ENCODE measurements at regions not wholly inside any gene's neighbourhood (a gene's known extent, or its start where the extent isn't known, plus 50 kb on each side); places are given as distances from the start of the nearest gene placed in this dataset.

DNA sequence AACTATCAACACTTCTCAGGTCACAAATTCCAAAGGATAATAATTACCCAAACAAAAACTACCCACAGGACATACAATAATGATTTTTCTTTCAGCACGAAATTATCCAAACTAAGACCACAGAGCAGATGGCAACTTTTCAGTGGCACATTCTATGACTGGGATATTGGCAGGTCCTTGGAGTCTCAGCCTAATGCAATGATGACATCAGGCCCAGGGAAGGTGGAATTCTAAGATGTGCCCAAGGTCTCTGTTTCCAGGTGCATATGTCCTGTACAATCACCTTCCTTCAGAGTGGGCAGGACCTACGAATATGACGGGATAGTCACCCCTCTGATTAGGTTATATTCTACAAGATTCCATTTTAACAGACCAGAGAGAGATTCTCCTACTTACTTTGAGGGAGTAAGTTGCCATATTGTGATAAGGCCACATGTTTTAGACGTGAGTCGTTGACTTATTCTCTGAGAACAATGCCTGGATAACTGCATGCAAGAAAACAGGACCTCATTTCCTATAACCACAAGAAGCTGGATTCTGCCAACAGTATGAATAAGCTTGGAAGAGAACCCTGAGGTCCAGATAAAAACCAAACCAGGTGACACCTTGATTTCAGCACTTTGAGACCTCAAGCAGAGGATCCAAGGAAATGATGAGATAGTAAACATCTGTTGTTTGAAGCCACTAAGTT is 69.9 kb downstream of the ZC3H11B start:
- Histone ChIP-seq H3K36me3 (ENCODE audit: control insufficient read depth, insufficient read depth, low read length) (no peaks in the 10 kb centered on the region), H3K27ac (ENCODE audit: low read depth, low read length, severe bottlenecking) (no peak overlapping the region), H3K4me1 (ENCODE audit: control insufficient read depth, insufficient read depth, low read length, poor library complexity, severe bottlenecking) (peaks cover 7% of the 10 kb centered on the region), H3K9me3 (ENCODE audit: control insufficient read depth, low read length) (no peaks in the 10 kb centered on the region), H3K4me3 (ENCODE audit: extremely low read depth, insufficient read depth, low read length, poor library complexity, severe bottlenecking) (no peak overlapping the region)
- 83 to 88% methylated on average over 1 to 3 of the region's 5 CpGs for WGBS, 2 experiments (ENCODE audit: insufficient coverage in 2 of 2)

DNA sequence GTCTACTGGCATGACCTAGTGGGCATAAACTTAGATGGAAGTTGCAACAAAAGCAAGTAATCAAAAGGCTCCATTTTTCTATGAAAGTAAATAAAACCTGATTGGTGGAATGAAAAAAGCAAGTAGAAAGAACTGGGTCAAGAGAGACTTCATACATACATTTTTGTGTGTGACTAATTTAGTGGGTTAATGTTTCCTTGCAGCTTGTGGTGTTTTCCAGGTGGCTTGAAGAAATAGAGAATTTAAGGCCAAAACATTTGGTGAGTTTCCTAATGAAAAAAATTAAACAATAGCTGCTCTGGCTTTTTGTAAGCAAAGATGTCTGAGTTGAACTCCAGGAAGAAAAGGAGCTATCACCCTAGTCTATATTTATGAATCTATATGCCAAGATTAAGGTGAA is 71.0 kb downstream of the ZC3H11B start:
- Histone ChIP-seq H3K27ac (ENCODE audit: low read depth, low read length, severe bottlenecking) (no peak overlapping the region), H3K36me3 (ENCODE audit: control insufficient read depth, insufficient read depth, low read length) (no peaks in the 10 kb centered on the region), H3K4me3 (ENCODE audit: extremely low read depth, insufficient read depth, low read length, poor library complexity, severe bottlenecking) (no peak overlapping the region), H3K9me3 (ENCODE audit: control insufficient read depth, low read length) (no peaks in the 10 kb centered on the region), H3K4me1 (ENCODE audit: control insufficient read depth, insufficient read depth, low read length, poor library complexity, severe bottlenecking) (peaks cover 17% of the 10 kb centered on the region)

DNA sequence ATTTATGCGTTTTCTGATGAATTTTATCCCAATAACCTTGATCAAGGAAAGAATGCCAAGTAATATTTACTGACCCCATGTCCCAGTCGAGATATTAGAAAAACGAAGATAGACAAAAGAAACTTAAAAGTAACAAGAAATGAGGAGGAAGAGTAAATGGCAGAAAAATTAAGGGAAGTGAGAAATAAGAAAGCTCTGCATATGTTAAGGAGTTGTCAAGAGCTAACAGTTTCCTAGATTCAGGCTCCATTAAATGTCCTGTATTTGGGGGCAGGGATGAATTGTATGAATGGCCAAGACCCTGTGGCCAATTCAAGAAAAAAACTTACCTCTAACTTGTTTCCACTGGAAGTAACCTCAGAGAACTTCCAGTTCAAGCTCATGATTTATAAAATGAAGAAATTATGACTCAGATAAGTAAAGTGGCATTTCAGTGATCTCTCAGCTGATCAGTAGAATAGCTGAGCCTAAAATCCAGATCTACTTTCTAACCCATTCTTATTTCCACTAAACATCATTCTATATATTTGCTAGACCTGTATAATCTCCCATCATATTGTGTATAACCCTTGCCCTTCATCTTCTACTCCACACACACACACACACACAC is 73.2 kb downstream of the ZC3H11B start:
- Histone ChIP-seq H3K4me1 (ENCODE audit: control insufficient read depth, insufficient read depth, low read length, poor library complexity, severe bottlenecking) (peaks cover 31% of the 10 kb centered on the region), H3K4me3 (ENCODE audit: extremely low read depth, insufficient read depth, low read length, poor library complexity, severe bottlenecking) (no peak overlapping the region), H3K9me3 (ENCODE audit: control insufficient read depth, low read length) (no peaks in the 10 kb centered on the region), H3K36me3 (ENCODE audit: control insufficient read depth, insufficient read depth, low read length) (no peaks in the 10 kb centered on the region), H3K27ac (ENCODE audit: low read depth, low read length, severe bottlenecking) (no peak overlapping the region)
- 100% methylated on average over 1 of the region's 3 CpGs; no CpG with 5 or more reads in 1 of the 2 experiments for WGBS, 2 experiments (ENCODE audit: insufficient coverage in 2 of 2)

DNA sequence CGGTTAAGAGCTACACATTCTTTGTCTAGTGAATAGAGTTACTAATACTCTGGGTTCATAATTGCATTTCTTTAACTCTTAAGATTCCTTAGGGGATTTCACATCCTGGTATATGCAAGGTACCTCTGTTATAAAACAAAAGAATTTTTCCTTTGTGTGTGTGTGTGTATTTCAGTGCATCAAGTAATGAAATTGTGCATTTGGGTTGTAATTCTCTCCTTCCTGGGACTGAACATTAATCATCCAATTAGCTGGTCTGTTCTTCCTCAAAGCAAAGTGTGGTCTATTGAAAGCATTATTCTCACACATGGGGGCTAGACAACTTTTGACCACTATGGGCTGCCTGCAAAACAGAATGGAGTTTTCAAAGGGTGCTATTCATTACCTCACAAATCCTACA is 74.0 kb downstream of the ZC3H11B start:
- peaks cover 35% of the 10 kb centered on the region for H3K4me1 ChIP-seq (ENCODE audit: control insufficient read depth, insufficient read depth, low read length, poor library complexity, severe bottlenecking)
- H3K36me3 ChIP-seq (ENCODE audit: control insufficient read depth, insufficient read depth, low read length) = no peaks in the 10 kb centered on the region
- H3K9me3 ChIP-seq (ENCODE audit: control insufficient read depth, low read length) = no peaks in the 10 kb centered on the region
- no CpG with 5 or more reads among the region's 1 CpG for WGBS, 2 experiments (ENCODE audit: insufficient coverage in 2 of 2)
- no peak overlapping the region for H3K4me3 ChIP-seq (ENCODE audit: extremely low read depth, insufficient read depth, low read length, poor library complexity, severe bottlenecking)
- H3K27ac ChIP-seq (ENCODE audit: low read depth, low read length, severe bottlenecking) = no peak overlapping the region

DNA sequence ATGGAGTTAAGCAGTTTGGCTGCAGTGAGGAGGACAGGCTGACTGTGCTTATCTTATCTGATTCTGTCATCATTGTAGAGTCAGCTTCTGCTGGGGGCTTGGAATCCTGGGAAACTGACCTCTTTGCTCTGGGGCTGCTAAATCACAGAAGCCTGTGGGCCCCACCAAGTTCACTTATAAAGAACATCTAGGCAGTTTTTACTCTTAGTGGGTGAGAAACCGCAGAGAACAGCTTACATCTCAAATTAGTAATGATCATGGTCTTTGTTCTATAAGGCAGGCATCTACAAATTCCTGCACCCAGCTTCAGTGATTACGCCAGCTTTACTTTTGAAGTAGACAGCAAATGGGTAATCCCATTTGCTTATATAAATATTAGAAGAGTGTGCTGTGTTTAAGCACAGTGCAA is 75.7 kb downstream of the ZC3H11B start:
- H3K36me3 ChIP-seq (ENCODE audit: control insufficient read depth, insufficient read depth, low read length) = no peaks in the 10 kb centered on the region
- H3K4me1 ChIP-seq (ENCODE audit: control insufficient read depth, insufficient read depth, low read length, poor library complexity, severe bottlenecking) = peaks cover 37% of the 10 kb centered on the region
- peak overlapping the region; percentile 52 for H3K27ac ChIP-seq (ENCODE audit: low read depth, low read length, severe bottlenecking)
- H3K4me3 ChIP-seq (ENCODE audit: extremely low read depth, insufficient read depth, low read length, poor library complexity, severe bottlenecking) = no peak overlapping the region
- H3K9me3 ChIP-seq (ENCODE audit: control insufficient read depth, low read length) = no peaks in the 10 kb centered on the region
- WGBS, 2 experiments (ENCODE audit: insufficient coverage in 2 of 2) = 100% methylated on average over 1 of the region's 2 CpGs; no CpG with 5 or more reads in 1 of the 2 experiments

DNA sequence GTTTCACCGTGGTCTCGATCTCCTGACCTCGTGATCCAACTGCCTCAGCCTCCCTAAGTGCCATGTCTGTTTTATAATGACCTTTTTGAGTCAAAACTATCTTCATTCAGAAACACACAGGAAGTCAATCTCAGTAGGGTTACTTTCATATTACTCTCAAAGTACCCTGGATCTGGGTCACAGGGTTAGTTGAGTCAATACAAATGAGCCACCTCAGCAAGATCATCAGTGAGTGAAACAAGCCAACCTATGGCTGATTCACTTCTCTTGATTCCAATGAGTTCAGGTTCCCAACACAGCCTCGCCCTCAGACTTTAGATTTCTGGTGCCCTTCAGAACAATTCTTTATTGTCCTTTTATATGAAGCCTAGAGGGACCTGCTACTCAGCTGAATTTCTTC is 76.9 kb downstream of the ZC3H11B start:
- Histone ChIP-seq H3K9me3 (ENCODE audit: control insufficient read depth, low read length) (no peaks in the 10 kb centered on the region), H3K4me3 (ENCODE audit: extremely low read depth, insufficient read depth, low read length, poor library complexity, severe bottlenecking) (no peak overlapping the region), H3K27ac (ENCODE audit: low read depth, low read length, severe bottlenecking) (no peak overlapping the region), H3K36me3 (ENCODE audit: control insufficient read depth, insufficient read depth, low read length) (no peaks in the 10 kb centered on the region), H3K4me1 (ENCODE audit: control insufficient read depth, insufficient read depth, low read length, poor library complexity, severe bottlenecking) (peaks cover 36% of the 10 kb centered on the region)
- WGBS, 2 experiments (ENCODE audit: insufficient coverage in 2 of 2) = 80 to 88% methylated on average over 1 to 3 of the region's 4 CpGs

DNA sequence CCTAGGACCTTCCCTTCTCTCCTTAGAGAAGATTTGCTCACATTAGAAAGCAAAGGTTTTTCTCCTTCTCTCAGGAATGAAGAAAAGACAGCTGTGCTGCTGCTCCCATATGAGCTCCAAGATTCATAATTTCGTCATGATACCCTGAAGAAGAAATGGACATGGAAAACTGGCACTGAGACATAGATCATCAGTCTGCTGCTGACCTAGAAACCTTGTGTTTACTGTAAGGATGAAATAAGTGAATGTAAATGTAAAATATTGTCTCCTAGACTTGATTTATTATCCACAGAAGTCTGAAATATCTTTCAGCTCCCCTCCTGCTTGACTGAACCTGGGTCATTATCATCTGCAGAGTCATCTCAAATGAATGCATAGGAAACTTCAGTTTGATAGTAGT is 77.9 kb downstream of the ZC3H11B start:
- H3K9me3 ChIP-seq (ENCODE audit: control insufficient read depth, low read length) = no peaks in the 10 kb centered on the region
- peaks cover 36% of the 10 kb centered on the region for H3K4me1 ChIP-seq (ENCODE audit: control insufficient read depth, insufficient read depth, low read length, poor library complexity, severe bottlenecking)
- no peaks in the 10 kb centered on the region for H3K36me3 ChIP-seq (ENCODE audit: control insufficient read depth, insufficient read depth, low read length)
- 88 to 100% methylated on average over 1 of the region's 1 CpG for WGBS, 2 experiments (ENCODE audit: insufficient coverage in 2 of 2)
- H3K27ac ChIP-seq (ENCODE audit: low read depth, low read length, severe bottlenecking) = no peak overlapping the region
- H3K4me3 ChIP-seq (ENCODE audit: extremely low read depth, insufficient read depth, low read length, poor library complexity, severe bottlenecking) = no peak overlapping the region

DNA sequence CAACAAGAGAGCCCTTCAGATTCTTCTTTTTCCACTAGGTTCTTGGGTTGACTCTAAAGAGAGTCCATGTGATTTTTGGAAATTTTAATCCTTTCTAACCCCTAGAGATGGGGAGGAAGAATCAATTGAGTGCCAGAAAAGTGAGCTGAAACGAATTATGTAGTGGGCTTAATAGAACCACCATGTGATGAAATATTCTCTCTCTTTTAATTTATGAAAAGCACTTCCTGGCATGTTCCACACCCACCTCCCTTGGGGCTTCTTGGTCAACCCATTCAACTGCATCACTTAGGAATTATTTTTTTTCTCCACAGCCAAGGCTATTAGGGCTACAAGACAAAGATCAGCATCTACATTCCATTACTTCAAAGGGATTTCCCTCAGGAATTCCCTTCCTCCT is 79.6 kb downstream of the ZC3H11B start:
- WGBS, 2 experiments (ENCODE audit: insufficient coverage in 2 of 2) = no CpG with 5 or more reads among the region's 1 CpG
- Histone ChIP-seq H3K9me3 (ENCODE audit: control insufficient read depth, low read length) (peaks cover 4% of the 10 kb centered on the region), H3K27ac (ENCODE audit: low read depth, low read length, severe bottlenecking) (no peak overlapping the region), H3K4me1 (ENCODE audit: control insufficient read depth, insufficient read depth, low read length, poor library complexity, severe bottlenecking) (peaks cover 36% of the 10 kb centered on the region), H3K4me3 (ENCODE audit: extremely low read depth, insufficient read depth, low read length, poor library complexity, severe bottlenecking) (no peak overlapping the region), H3K36me3 (ENCODE audit: control insufficient read depth, insufficient read depth, low read length) (no peaks in the 10 kb centered on the region)

DNA sequence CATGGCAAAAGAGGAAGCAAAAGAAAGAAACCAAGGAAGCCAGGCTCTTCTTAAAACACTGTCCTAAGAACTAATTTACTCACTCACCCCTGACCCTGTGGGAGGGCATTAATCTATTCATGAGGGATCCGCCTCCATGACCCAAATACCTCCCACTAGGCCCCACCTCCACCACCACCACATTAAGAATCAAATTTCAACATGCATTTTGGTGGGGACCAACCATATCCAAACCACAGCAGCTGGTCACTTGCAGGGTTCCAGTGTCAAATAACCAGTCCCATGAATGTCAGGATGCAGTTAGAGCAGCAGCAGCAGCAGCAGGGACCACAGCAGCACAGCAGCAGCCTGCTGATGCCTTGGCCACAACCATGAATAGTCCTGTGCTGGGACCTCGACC is 83.8 kb downstream of the ZC3H11B start:
- Histone ChIP-seq H3K4me3 (ENCODE audit: extremely low read depth, insufficient read depth, low read length, poor library complexity, severe bottlenecking) (no peak overlapping the region), H3K27ac (ENCODE audit: low read depth, low read length, severe bottlenecking) (no peak overlapping the region), H3K4me1 (ENCODE audit: control insufficient read depth, insufficient read depth, low read length, poor library complexity, severe bottlenecking) (peaks cover 9% of the 10 kb centered on the region), H3K36me3 (ENCODE audit: control insufficient read depth, insufficient read depth, low read length) (no peaks in the 10 kb centered on the region), H3K9me3 (ENCODE audit: control insufficient read depth, low read length) (peaks cover 4% of the 10 kb centered on the region)
- 50 to 83% methylated on average over 1 to 2 of the region's 2 CpGs for WGBS, 2 experiments (ENCODE audit: insufficient coverage in 2 of 2)

DNA sequence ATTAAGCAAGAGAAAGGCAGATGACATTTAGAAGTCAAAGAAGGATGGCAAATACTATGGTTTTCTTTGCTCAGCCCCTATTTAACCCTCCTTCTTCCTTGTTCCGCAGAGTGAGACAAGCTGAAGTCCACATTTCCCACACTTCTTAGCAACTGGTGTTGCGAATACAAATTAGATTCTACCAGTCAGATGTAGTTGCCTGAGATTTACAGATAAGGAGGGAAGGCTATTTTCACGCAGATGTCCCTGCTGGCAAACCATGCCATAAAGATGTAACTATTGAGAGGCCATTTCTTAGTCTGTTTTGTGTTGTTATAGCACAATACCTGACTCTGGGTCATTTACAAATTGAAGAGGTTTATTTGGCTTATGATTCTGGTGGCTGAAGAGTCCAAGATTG is 84.3 kb downstream of the ZC3H11B start:
- Histone ChIP-seq H3K36me3 (ENCODE audit: control insufficient read depth, insufficient read depth, low read length) (no peaks in the 10 kb centered on the region), H3K4me1 (ENCODE audit: control insufficient read depth, insufficient read depth, low read length, poor library complexity, severe bottlenecking) (peaks cover 5% of the 10 kb centered on the region), H3K27ac (ENCODE audit: low read depth, low read length, severe bottlenecking) (no peak overlapping the region), H3K4me3 (ENCODE audit: extremely low read depth, insufficient read depth, low read length, poor library complexity, severe bottlenecking) (no peak overlapping the region), H3K9me3 (ENCODE audit: control insufficient read depth, low read length) (peaks cover 4% of the 10 kb centered on the region)
- WGBS, 2 experiments (ENCODE audit: insufficient coverage in 2 of 2) = 90 to 100% methylated on average over 1 of the region's 3 CpGs

DNA sequence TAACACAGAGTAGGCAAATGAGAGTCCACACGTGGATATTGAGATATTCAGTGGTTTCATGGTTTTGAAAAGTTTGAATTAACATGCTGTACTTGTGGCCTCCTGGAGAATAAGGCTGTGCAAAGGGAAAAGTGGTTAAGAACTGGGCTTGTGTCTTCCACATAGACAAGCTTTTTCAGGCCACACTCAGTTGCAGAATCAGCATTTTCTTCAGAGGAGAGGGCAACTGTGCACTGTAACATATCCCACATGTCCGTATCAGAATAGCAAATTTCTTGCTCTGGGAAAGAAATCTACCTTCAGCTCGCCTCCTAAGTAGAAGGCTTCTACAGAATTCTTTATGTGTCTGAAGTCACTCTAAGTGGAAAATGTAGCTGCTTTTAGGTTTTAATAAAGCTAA is 84.9 kb downstream of the ZC3H11B start:
- no peak overlapping the region for H3K27ac ChIP-seq (ENCODE audit: low read depth, low read length, severe bottlenecking)
- 83% methylated on average over 2 to 3 of the region's 3 CpGs for WGBS, 2 experiments (ENCODE audit: insufficient coverage in 2 of 2)
- H3K4me1 ChIP-seq (ENCODE audit: control insufficient read depth, insufficient read depth, low read length, poor library complexity, severe bottlenecking) = peaks cover 2% of the 10 kb centered on the region
- H3K4me3 ChIP-seq (ENCODE audit: extremely low read depth, insufficient read depth, low read length, poor library complexity, severe bottlenecking) = no peak overlapping the region
- H3K36me3 ChIP-seq (ENCODE audit: control insufficient read depth, insufficient read depth, low read length) = no peaks in the 10 kb centered on the region
- peaks cover 4% of the 10 kb centered on the region for H3K9me3 ChIP-seq (ENCODE audit: control insufficient read depth, low read length)
